KMS-11 (cell line): ENCODE measurements at regions not wholly inside any gene's neighbourhood (a gene's known extent, or its start where the extent isn't known, plus 50 kb on each side); places are given as distances from the start of the nearest gene placed in this dataset.
"Not testable (repeated sequence)": the region's sequence is repeated elsewhere in the genome, so short reads cannot be mapped to it uniquely, and the experiment has no call there.

Experiments
- H2AFZ ChIP-seq: fragments of 200-600 bp; sonication (generic); 2 replicates; pipeline ENCODE4 v1.6.1; 2016; ENCODE audit warnings: antibody characterized with exemption, mixed run types, low read depth
- H3K27ac ChIP-seq: fragments of 200-600 bp; sonication (generic); 2 replicates; pipeline ENCODE4 v1.6.1; 2016; ENCODE audit warnings: mild to moderate bottlenecking, mixed run types
- H3K27me3 ChIP-seq: fragments of 200-600 bp; sonication (generic); 2 replicates; pipeline ENCODE4 v1.6.1; 2017; ENCODE audit warnings: mild to moderate bottlenecking, low read depth, mixed run types, moderate library complexity; ENCODE audit not compliant: insufficient read depth
- H3K36me3 ChIP-seq: fragments of 200-600 bp; sonication (generic); 2 replicates; pipeline ENCODE4 v1.6.1; 2017; ENCODE audit warnings: mild to moderate bottlenecking, mixed run types; ENCODE audit not compliant: insufficient read depth
- H3K4me1 ChIP-seq: fragments of 200-600 bp; sonication (generic); 2 replicates; pipeline ENCODE4 v1.6.1; 2016; ENCODE audit warnings: mild to moderate bottlenecking, low read depth, mixed run types; ENCODE audit not compliant: poor library complexity, severe bottlenecking
- H3K4me2 ChIP-seq: fragments of 200-600 bp; sonication (generic); 2 replicates; pipeline ENCODE4 v1.7.0; 2016; ENCODE audit warnings: mild to moderate bottlenecking, mixed run types
- H3K4me3 ChIP-seq: fragments of 200-600 bp; sonication (generic); IDR thresholded peaks from 2 replicates; pipeline ENCODE4 v1.6.1; 2017; ENCODE audit warnings: low read depth, low read length, mixed read lengths; ENCODE audit not compliant: insufficient read depth
- H3K79me2 ChIP-seq: fragments of 200-600 bp; sonication (generic); 2 replicates; pipeline ENCODE4 v1.6.1; 2016; ENCODE audit warnings: low read depth, mixed run types; ENCODE audit not compliant: insufficient read depth
- H3K9ac ChIP-seq: fragments of 200-600 bp; sonication (generic); 2 replicates; pipeline ENCODE4 v1.6.1; 2016; ENCODE audit warnings: mild to moderate bottlenecking, mixed run types
- H4K20me1 ChIP-seq: fragments of 200-600 bp; sonication (generic); 2 replicates; pipeline ENCODE4 v1.6.1; 2016; ENCODE audit warnings: mild to moderate bottlenecking, mixed run types; ENCODE audit not compliant: insufficient read depth
- CTCF ChIP-seq: fragments of 200-600 bp; sonication (generic); conservative IDR thresholded peaks from 2 replicates; pipeline ENCODE4 v1.6.1; 2017; ENCODE audit warnings: low read depth, mild to moderate bottlenecking, antibody characterized with exemption, low read length, moderate library complexity, mixed read lengths

DNA sequence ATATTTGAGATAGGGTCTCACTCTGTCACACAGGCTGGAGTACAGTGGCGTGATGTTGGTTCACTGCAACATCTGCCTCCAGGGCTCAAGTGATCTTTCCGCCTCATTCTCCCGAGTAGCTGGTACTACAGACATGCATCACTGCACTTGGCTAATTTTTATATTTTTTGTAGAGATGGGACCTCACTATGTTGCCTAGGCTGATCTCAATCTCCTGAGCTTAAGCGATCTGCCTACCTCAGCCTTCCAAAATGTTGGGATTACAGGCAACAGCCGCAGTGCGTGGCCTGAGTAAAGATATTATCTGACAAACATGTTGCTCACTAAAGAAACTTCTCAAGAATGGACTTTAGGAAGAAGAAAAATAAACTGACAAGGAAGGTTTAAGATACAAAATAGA is 125.4 kb upstream of the ABCC4 start:
- Histone ChIP-seq H3K36me3 (no peaks in the 10 kb centered on the region), H3K79me2 (no peaks in the 10 kb centered on the region), H4K20me1 (no peaks in the 10 kb centered on the region), H3K4me3 (no peak overlapping the region), H3K27me3 (no peaks in the 10 kb centered on the region), H3K9ac (no peak overlapping the region), H2AFZ (no peak overlapping the region), H3K27ac (no peak overlapping the region), H3K4me1 (no peaks in the 10 kb centered on the region), H3K4me2 (no peak overlapping the region)
- TF ChIP-seq CTCF = no peak

DNA sequence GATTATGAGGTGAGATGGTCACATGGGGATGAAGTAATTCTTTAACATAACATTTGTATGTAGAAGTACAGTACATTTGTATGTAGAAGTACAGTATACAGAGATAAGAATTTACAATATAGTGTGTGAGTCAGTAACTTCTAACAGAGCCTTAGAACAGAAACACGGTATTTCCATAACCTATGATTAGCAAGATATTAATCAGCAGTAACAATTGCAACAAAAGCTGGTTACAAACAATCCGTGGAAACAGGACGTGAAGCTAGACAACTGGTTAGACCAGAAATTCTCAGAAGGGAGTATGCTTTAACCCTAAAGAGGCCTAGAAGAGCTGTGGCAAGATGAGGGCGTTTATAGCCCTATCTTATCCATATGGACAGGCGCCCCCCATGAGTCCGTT is 122.0 kb upstream of the CLDN10 start:
- H3K9ac ChIP-seq, H4K20me1 ChIP-seq, H3K4me2 ChIP-seq, H2AFZ ChIP-seq, H3K79me2 ChIP-seq, H3K4me3 ChIP-seq, H3K36me3 ChIP-seq, H3K27me3 ChIP-seq, H3K27ac ChIP-seq: not testable (repeated sequence)
- H3K4me1 ChIP-seq = peaks cover 11% of the 10 kb centered on the region

- H3K4me1 ChIP-seq = peaks cover 11% of the 10 kb centered on the region
- H3K36me3 ChIP-seq = no peaks in the 10 kb centered on the region
- no peak overlapping the region for H3K27ac ChIP-seq
- H2AFZ ChIP-seq = no peak overlapping the region
- H3K4me2 ChIP-seq = no peak overlapping the region
- no peaks in the 10 kb centered on the region for H3K27me3 ChIP-seq
- no peak for TF ChIP-seq CTCF
- H3K9ac ChIP-seq = no peak overlapping the region
- no peaks in the 10 kb centered on the region for H4K20me1 ChIP-seq
- H3K4me3 ChIP-seq = no peak overlapping the region
- no peaks in the 10 kb centered on the region for H3K79me2 ChIP-seq
Measured at GRCh38 chr13:95432141-95432540, 120.4 kb upstream of the CLDN10 start.

- H3K27me3 ChIP-seq = no peaks in the 10 kb centered on the region
- H3K4me2 ChIP-seq = no peak overlapping the region
- H3K27ac ChIP-seq = no peak overlapping the region
- no peak overlapping the region for H3K4me3 ChIP-seq
- H3K36me3 ChIP-seq = no peaks in the 10 kb centered on the region
- TF ChIP-seq CTCF = no peak
- H2AFZ ChIP-seq = no peak overlapping the region
- no peak overlapping the region for H3K9ac ChIP-seq
- H3K79me2 ChIP-seq = no peaks in the 10 kb centered on the region
- H4K20me1 ChIP-seq = no peaks in the 10 kb centered on the region
- H3K4me1 ChIP-seq = peaks cover 11% of the 10 kb centered on the region
Measured at GRCh38 chr13:95433537-95433936, 119.0 kb upstream of the CLDN10 start.

DNA sequence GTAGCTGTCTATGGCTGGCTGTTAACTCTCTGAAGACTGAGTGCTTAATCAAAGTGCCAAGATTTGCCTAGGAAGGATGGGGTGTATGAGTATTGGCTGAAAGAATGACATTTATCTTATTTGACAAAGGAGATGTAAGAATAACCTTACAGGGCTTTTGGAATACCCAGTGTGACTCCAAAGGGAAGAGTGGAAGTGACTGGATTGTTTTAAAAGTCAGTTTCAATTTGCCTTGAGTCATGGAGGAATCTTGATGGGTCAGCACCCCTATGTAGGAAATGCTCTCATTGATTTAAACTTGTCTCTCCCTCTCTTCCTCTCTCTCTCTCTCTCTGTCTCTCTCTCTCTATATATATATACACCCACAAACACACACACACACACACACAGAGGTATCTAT is 118.4 kb upstream of the CLDN10 start:
- H3K4me2 ChIP-seq = no peak overlapping the region
- H3K79me2 ChIP-seq = no peaks in the 10 kb centered on the region
- H2AFZ ChIP-seq = no peak overlapping the region
- H3K36me3 ChIP-seq = no peaks in the 10 kb centered on the region
- no peaks in the 10 kb centered on the region for H3K27me3 ChIP-seq
- H3K27ac ChIP-seq = no peak overlapping the region
- no peaks in the 10 kb centered on the region for H4K20me1 ChIP-seq
- no peak for TF ChIP-seq CTCF
- H3K9ac ChIP-seq = no peak overlapping the region
- H3K4me1 ChIP-seq = peaks cover 11% of the 10 kb centered on the region
- H3K4me3 ChIP-seq = no peak overlapping the region
